IMR-90 (cell line): ENCODE measurements at regions not wholly inside any gene's neighbourhood (a gene's known extent, or its start where the extent isn't known, plus 50 kb on each side); places are given as distances from the start of the nearest gene placed in this dataset.

ENCODE experiments used
- ATAC-seq: fragments of 200-7000 bp; cut with Tn5 transposase; 2 replicates; pipeline ENCODE4 v1.9.1; 2020; ENCODE audit warnings: low read depth, mild to moderate bottlenecking, moderate library complexity
- BruUV-seq: library from RNA; stranded (reverse); fragments of 400-500 nt; replicated peaks from 2 replicates; lab custom pipeline; 2021; lab: Mats Ljungman, UMichigan
- CTCF ChIA-PET: fragments of 300-600 bp; formaldehyde crosslinking; extraction: SDS; loops from one replicate; lab custom pipeline; 2021; ENCODE audit warnings: antibody characterized with exemption; lab: Yijun Ruan, JAX
- POLR2A ChIA-PET: fragments of 300-600 bp; sonication (Branson Sonifier 250); formaldehyde crosslinking; loops from one replicate; lab custom pipeline; 2022; ENCODE audit warnings: antibody characterized with exemption; ENCODE audit not compliant: unreplicated experiment; lab: Charles Lee
- DNase-seq: peaks from one replicate; pipeline ENCODE4 v3.0.0; 2013
- H2AFZ ChIP-seq: replicated peaks from 2 replicates; pipeline ENCODE3; 2013; ENCODE audit warnings: low read length, mild to moderate bottlenecking; ENCODE audit not compliant: poor library complexity
- H2AK5ac ChIP-seq: 2 replicates; pipeline ENCODE4 v1.6.1; 2013; ENCODE audit warnings: low read depth, low read length, inconsistent platforms
- H2AK9ac ChIP-seq: replicated peaks from 2 replicates; pipeline ENCODE3; 2013; ENCODE audit warnings: mild to moderate bottlenecking, low read depth, low read length, moderate library complexity; ENCODE audit not compliant: poor library complexity
- H2BK120ac ChIP-seq: 2 replicates; pipeline ENCODE4 v1.6.1; 2013; ENCODE audit warnings: low read depth, low read length, inconsistent platforms
- H2BK15ac ChIP-seq: 3 replicates; pipeline ENCODE4 v1.6.1; 2013; ENCODE audit warnings: low read depth, low read length, inconsistent platforms
- H2BK20ac ChIP-seq: 2 replicates; pipeline ENCODE4 v1.6.1; 2013; ENCODE audit warnings: low read depth, mild to moderate bottlenecking, inconsistent platforms, low read length, moderate library complexity
- H2BK5ac ChIP-seq: 2 replicates; pipeline ENCODE4 v1.6.1; 2013; ENCODE audit warnings: mild to moderate bottlenecking, low read depth, low read length, inconsistent platforms; ENCODE audit not compliant: poor library complexity, severe bottlenecking
- H3K14ac ChIP-seq: replicated peaks from 2 replicates; pipeline ENCODE4 v1.6.1; 2013; ENCODE audit warnings: low read depth, low read length, inconsistent platforms
- H3K18ac ChIP-seq: 2 replicates; pipeline ENCODE4 v1.6.1; 2013; ENCODE audit warnings: low read depth, low read length, control low read depth
- H3K23ac ChIP-seq: 2 replicates; pipeline ENCODE4 v1.6.1; 2013; ENCODE audit warnings: low read depth, low read length, inconsistent platforms
- H3K27ac ChIP-seq: 2 replicates; pipeline ENCODE4 v1.5.1; 2013; ENCODE audit warnings: mild to moderate bottlenecking, control low read depth, low read length; ENCODE audit not compliant: insufficient read depth
- H3K27me3 ChIP-seq: 2 replicates; pipeline ENCODE4 v1.6.1; 2013; ENCODE audit warnings: low read length; ENCODE audit not compliant: control insufficient read depth, insufficient read depth
- H3K36me3 ChIP-seq: 2 replicates; pipeline ENCODE4 v1.6.1; 2013; ENCODE audit warnings: low read length, mixed read lengths; ENCODE audit not compliant: control insufficient read depth, insufficient read depth
- H3K4ac ChIP-seq: 2 replicates; pipeline ENCODE4 v1.6.1; 2013; ENCODE audit warnings: low read depth, low read length, inconsistent platforms
- H3K4me1 ChIP-seq: 2 replicates; pipeline ENCODE4 v1.6.1; 2013; ENCODE audit warnings: low read length, mixed read lengths; ENCODE audit not compliant: control insufficient read depth, insufficient read depth
- H3K4me2 ChIP-seq: 2 replicates; pipeline ENCODE4 v1.6.1; 2013; ENCODE audit warnings: low read depth, mild to moderate bottlenecking, control low read depth, low read length, moderate library complexity
- H3K4me3 ChIP-seq: 2 replicates; pipeline ENCODE4 v1.5.1; 2013; ENCODE audit warnings: low read depth, mild to moderate bottlenecking, control low read depth, low read length, moderate library complexity; ENCODE audit not compliant: insufficient read depth
- H3K56ac ChIP-seq: 2 replicates; pipeline ENCODE4 v1.6.1; 2013; ENCODE audit warnings: low read length, inconsistent platforms; ENCODE audit not compliant: insufficient read depth; ENCODE audit errors: extremely low read depth
- H3K79me1 ChIP-seq, 2 experiments: 2 replicates each; pipeline ENCODE4 v1.6.1; 2013; ENCODE audit warnings: low read length in 2 of 2, inconsistent platforms in 1 of 2, low read depth in 1 of 2
- H3K9ac ChIP-seq: 2 replicates; pipeline ENCODE4 v1.6.1; 2013; ENCODE audit warnings: low read depth, low read length, control low read depth
- H3K9me1 ChIP-seq: 2 replicates; pipeline ENCODE4 v1.6.1; 2013; ENCODE audit warnings: low read length, inconsistent platforms; ENCODE audit not compliant: insufficient read depth
- H3K9me3 ChIP-seq: 2 replicates; pipeline ENCODE4 v1.6.1; 2013; ENCODE audit warnings: low read length; ENCODE audit not compliant: control insufficient read depth, insufficient read depth
- H4K20me1 ChIP-seq: 2 replicates; pipeline ENCODE4 v1.6.1; 2013; ENCODE audit warnings: low read length, inconsistent platforms; ENCODE audit not compliant: insufficient read depth
- H4K5ac ChIP-seq: 2 replicates; pipeline ENCODE4 v1.6.1; 2013; ENCODE audit warnings: mild to moderate bottlenecking, low read depth, low read length, control low read depth
- H4K8ac ChIP-seq, 2 experiments: 2 replicates each; pipeline ENCODE4 v1.6.1; 2013; ENCODE audit warnings: low read depth in 2 of 2, low read length in 2 of 2, control low read depth in 1 of 2, inconsistent platforms in 1 of 2
- H4K91ac ChIP-seq: 2 replicates; pipeline ENCODE4 v1.6.1; 2013; ENCODE audit warnings: low read depth, low read length, inconsistent platforms; ENCODE audit not compliant: insufficient read depth
- BHLHE40 ChIP-seq: fragments of 150-350 bp; IDR thresholded peaks from 2 replicates; pipeline ENCODE4 v1.6.1; 2016; ENCODE audit warnings: mild to moderate bottlenecking, low read depth, low read length
- CEBPB ChIP-seq: IDR thresholded peaks from 2 replicates; pipeline ENCODE4 v1.6.1; 2012; ENCODE audit warnings: low read depth, low read length, improper control_type of control experiment
- CHD1 ChIP-seq: IDR thresholded peaks from 2 replicates; pipeline ENCODE4 v1.6.1; 2012; ENCODE audit warnings: low read depth, low read length, improper control_type of control experiment
- FOS ChIP-seq: fragments of 150-350 bp; IDR thresholded peaks from 2 replicates; pipeline ENCODE4 v1.6.1; 2016; ENCODE audit warnings: low read depth, low read length
- MAFK ChIP-seq: IDR thresholded peaks from 2 replicates; pipeline ENCODE4 v1.6.1; 2012; ENCODE audit warnings: low read depth, low read length, improper control_type of control experiment
- MAZ ChIP-seq: IDR thresholded peaks from 2 replicates; pipeline ENCODE4 v1.6.1; 2012; ENCODE audit warnings: low read depth, mild to moderate bottlenecking, low read length, improper control_type of control experiment, moderate library complexity, borderline replicate concordance
- MXI1 ChIP-seq: IDR thresholded peaks from 2 replicates; pipeline ENCODE4 v1.6.1; 2012; ENCODE audit warnings: low read depth, mild to moderate bottlenecking, low read length, moderate library complexity, borderline replicate concordance
- NFE2L2 ChIP-seq: fragments of 150-350 bp; IDR thresholded peaks from 2 replicates; pipeline ENCODE4 v1.6.1; 2016; ENCODE audit warnings: low read depth, mild to moderate bottlenecking, low read length
- POLR2A ChIP-seq: IDR thresholded peaks from 2 replicates; pipeline ENCODE4 v1.6.1; 2012; ENCODE audit warnings: mild to moderate bottlenecking, low read depth, low read length
- RAD21 ChIP-seq: IDR thresholded peaks from 2 replicates; pipeline ENCODE4 v1.6.1; 2012; ENCODE audit warnings: low read length, improper control_type of control experiment
- RCOR1 ChIP-seq: IDR thresholded peaks from 2 replicates; pipeline ENCODE4 v1.6.1; 2012; ENCODE audit warnings: mild to moderate bottlenecking, low read length, improper control_type of control experiment; ENCODE audit not compliant: insufficient replicate concordance
- RFX5 ChIP-seq: IDR thresholded peaks from 2 replicates; pipeline ENCODE4 v1.8.0; 2012; ENCODE audit warnings: low read depth, mild to moderate bottlenecking, low read length, moderate library complexity
- WGBS, 2 experiments: methylation state at CpG; one replicate each; pipeline versions ENCODE4 v1.1.5 to v1.1.7; 2013; ENCODE audit warnings: missing lambda C conversion rate in 2 of 2; ENCODE audit not compliant: insufficient read length in 1 of 2; ENCODE audit errors: extremely low coverage in 2 of 2; 5-methylcytosine and 5-hydroxymethylcytosine counted together
- dilution Hi-C: fragments of 300-500 bp; cut with HindIII; formaldehyde crosslinking; loops from one replicate; pipeline ENCODE4 v1.14.3; 2018; ENCODE audit warnings: low sequenced_read_pairs; ENCODE audit not compliant: unreplicated experiment
- in situ Hi-C: fragments of 300-500 bp; cut with MboI; formaldehyde crosslinking; loops from 3 replicates; pipeline ENCODE4 v1.14.3; 2019; ENCODE audit warnings: low sequenced_read_pairs, inconsistent platforms, mixed read lengths
- intact Hi-C: fragments of 100-400 bp; cut with micrococcal nuclease; formaldehyde crosslinking; loops from 2 replicates; pipeline ENCODE4 v1.10.0; 2022
- TF ChIP-seq, protein P1 (sequence below): fragments of 150-350 bp; IDR thresholded peaks from 2 replicates; pipeline ENCODE4 v1.6.1; 2016; ENCODE audit warnings: low read depth, mild to moderate bottlenecking, low read length, moderate library complexity, borderline replicate concordance
- TF ChIP-seq, protein P2 (sequence below): conservative IDR thresholded peaks from 2 replicates; pipeline ENCODE4 v1.5.1; 2012; ENCODE audit warnings: mild to moderate bottlenecking, low read depth, low read length, improper control_type of control experiment
- TF ChIP-seq, protein P3 (sequence below): fragments of 150-350 bp; IDR thresholded peaks from 2 replicates; pipeline ENCODE4 v1.6.1; 2017; ENCODE audit warnings: mild to moderate bottlenecking, antibody characterized with exemption, low read length, low read depth

DNA sequence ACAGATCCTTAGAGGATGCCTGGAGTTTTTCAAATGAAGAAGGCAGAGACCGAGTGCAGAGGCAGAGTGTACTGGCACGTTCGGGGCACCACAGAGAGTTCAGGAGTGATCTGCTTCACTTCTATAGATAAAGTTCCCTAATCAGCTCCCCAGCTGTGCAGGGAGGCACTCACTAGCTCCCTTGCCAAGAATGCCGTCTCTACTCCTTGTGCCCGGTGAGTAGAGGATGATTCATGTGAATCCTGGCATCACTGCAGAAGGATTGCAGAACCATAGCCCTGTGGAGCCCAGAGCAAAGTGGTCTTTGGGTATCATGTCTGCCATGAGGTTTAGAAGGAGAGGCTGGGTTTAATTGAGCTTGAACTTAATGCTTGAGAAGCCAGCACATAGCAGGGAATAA lies 510.1 kb upstream of the RAB6C start:
- Histone ChIP-seq H3K56ac (no peak overlapping the region), H2BK120ac (no peak overlapping the region), H2AFZ (no peak overlapping the region), H3K36me3 (no peaks in the 10 kb centered on the region), H3K27ac (no peak overlapping the region), H3K18ac (no peak overlapping the region), H3K4me1 (no peaks in the 10 kb centered on the region), H3K9ac (no peak overlapping the region), H3K9me3 (peaks cover 29% of the 10 kb centered on the region), H4K5ac (no peak overlapping the region), H2BK15ac (no peak overlapping the region), H3K23ac (no peak overlapping the region), H2AK9ac (no peak overlapping the region), H3K9me1 (no peaks in the 10 kb centered on the region), H4K20me1 (no peaks in the 10 kb centered on the region), H3K14ac (no peak overlapping the region), H3K27me3 (no peaks in the 10 kb centered on the region), H3K4ac (no peak overlapping the region), H4K91ac (no peak overlapping the region), H3K79me1 (no peaks in the 10 kb centered on the region), H3K4me3 (no peak overlapping the region), H2BK5ac (no peak overlapping the region), H3K4me2 (no peak overlapping the region), H4K8ac (no peak overlapping the region), H2BK20ac (no peak overlapping the region), H2AK5ac (no peak overlapping the region)
- DNase-seq (no peak), ATAC-seq (no peak)
- intact Hi-C loops (no loop called here), in situ Hi-C loops (no loop called here), dilution Hi-C loops (no loop called here)
- TF ChIP-seq NFE2L2 (no peak), RFX5 (no peak), MXI1 (no peak), FOS (no peak), BHLHE40 (no peak), POLR2A (no peak), RCOR1 (no peak), RAD21 (no peak), MAZ (no peak), CEBPB (no peak), CHD1 (no peak), MAFK (no peak)
- TF ChIP-seq, protein P1, sequence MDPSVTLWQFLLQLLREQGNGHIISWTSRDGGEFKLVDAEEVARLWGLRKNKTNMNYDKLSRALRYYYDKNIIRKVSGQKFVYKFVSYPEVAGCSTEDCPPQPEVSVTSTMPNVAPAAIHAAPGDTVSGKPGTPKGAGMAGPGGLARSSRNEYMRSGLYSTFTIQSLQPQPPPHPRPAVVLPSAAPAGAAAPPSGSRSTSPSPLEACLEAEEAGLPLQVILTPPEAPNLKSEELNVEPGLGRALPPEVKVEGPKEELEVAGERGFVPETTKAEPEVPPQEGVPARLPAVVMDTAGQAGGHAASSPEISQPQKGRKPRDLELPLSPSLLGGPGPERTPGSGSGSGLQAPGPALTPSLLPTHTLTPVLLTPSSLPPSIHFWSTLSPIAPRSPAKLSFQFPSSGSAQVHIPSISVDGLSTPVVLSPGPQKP: no peak
- TF ChIP-seq, protein P2, sequence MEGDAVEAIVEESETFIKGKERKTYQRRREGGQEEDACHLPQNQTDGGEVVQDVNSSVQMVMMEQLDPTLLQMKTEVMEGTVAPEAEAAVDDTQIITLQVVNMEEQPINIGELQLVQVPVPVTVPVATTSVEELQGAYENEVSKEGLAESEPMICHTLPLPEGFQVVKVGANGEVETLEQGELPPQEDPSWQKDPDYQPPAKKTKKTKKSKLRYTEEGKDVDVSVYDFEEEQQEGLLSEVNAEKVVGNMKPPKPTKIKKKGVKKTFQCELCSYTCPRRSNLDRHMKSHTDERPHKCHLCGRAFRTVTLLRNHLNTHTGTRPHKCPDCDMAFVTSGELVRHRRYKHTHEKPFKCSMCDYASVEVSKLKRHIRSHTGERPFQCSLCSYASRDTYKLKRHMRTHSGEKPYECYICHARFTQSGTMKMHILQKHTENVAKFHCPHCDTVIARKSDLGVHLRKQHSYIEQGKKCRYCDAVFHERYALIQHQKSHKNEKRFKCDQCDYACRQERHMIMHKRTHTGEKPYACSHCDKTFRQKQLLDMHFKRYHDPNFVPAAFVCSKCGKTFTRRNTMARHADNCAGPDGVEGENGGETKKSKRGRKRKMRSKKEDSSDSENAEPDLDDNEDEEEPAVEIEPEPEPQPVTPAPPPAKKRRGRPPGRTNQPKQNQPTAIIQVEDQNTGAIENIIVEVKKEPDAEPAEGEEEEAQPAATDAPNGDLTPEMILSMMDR: no peak
- TF ChIP-seq, protein P3, sequence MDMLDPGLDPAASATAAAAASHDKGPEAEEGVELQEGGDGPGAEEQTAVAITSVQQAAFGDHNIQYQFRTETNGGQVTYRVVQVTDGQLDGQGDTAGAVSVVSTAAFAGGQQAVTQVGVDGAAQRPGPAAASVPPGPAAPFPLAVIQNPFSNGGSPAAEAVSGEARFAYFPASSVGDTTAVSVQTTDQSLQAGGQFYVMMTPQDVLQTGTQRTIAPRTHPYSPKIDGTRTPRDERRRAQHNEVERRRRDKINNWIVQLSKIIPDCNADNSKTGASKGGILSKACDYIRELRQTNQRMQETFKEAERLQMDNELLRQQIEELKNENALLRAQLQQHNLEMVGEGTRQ: no peak
- BruUV-seq: no TSS peak
- WGBS, 2 experiments: 0% methylated on average over 2 of the region's 5 CpGs; no CpG with 5 or more reads in 1 of the 2 experiments
- POLR2A ChIA-PET: no interaction called here
- CTCF ChIA-PET: no interaction called here
